Ishikawa (cell line): ENCODE measurements at regions not wholly inside any gene's neighbourhood (a gene's known extent, or its start where the extent isn't known, plus 50 kb on each side); places are given as distances from the start of the nearest gene placed in this dataset.
A peak's percentile ranks its signal among the peaks of the same experiment; 100 is the strongest.

Experiments used
- CEBPB ChIP-seq: IDR thresholded peaks from 2 replicates; pipeline ENCODE4 v1.6.1; 2012
- CREB1 ChIP-seq: IDR thresholded peaks from 2 replicates; pipeline ENCODE4 v1.6.1; 2012; ENCODE audit warnings: low read depth
- EGR1 ChIP-seq: IDR thresholded peaks from 2 replicates; pipeline ENCODE4 v1.6.1; 2012
- EP300 ChIP-seq: IDR thresholded peaks from 2 replicates; pipeline ENCODE4 v1.6.1; 2012; ENCODE audit warnings: borderline replicate concordance
- FOXM1 ChIP-seq: IDR thresholded peaks from 2 replicates; pipeline ENCODE4 v1.6.1; 2012; ENCODE audit warnings: low read depth, borderline replicate concordance
- MAX ChIP-seq: IDR thresholded peaks from 2 replicates; pipeline ENCODE4 v1.6.1; 2012
- NFIC ChIP-seq: IDR thresholded peaks from 2 replicates; pipeline ENCODE4 v1.6.1; 2012
- RAD21 ChIP-seq: IDR thresholded peaks from 2 replicates; pipeline ENCODE4 v1.6.1; 2012; ENCODE audit warnings: low read depth
- REST ChIP-seq: IDR thresholded peaks from 2 replicates; pipeline ENCODE4 v1.6.1; 2012; ENCODE audit warnings: low read depth, mild to moderate bottlenecking
- TAF1 ChIP-seq: IDR thresholded peaks from 2 replicates; pipeline ENCODE4 v1.6.1; 2012; ENCODE audit warnings: low read depth, mild to moderate bottlenecking
- TCF12 ChIP-seq: IDR thresholded peaks from 2 replicates; pipeline ENCODE4 v1.6.1; 2012; ENCODE audit warnings: low read depth
- TEAD4 ChIP-seq: IDR thresholded peaks from 2 replicates; pipeline ENCODE4 v1.6.1; 2012
- USF1 ChIP-seq: IDR thresholded peaks from 2 replicates; pipeline ENCODE4 v1.6.1; 2012
- YY1 ChIP-seq: IDR thresholded peaks from 2 replicates; pipeline ENCODE4 v1.6.1; 2012; ENCODE audit warnings: low read depth
- ZBTB7A ChIP-seq: IDR thresholded peaks from 2 replicates; pipeline ENCODE4 v1.6.1; 2012; ENCODE audit warnings: low read depth

- TF ChIP-seq TEAD4 (no peak), NFIC (no peak), CEBPB (no peak), FOXM1 (no peak), CREB1 (no peak), MAX (no peak), TCF12 (no peak), REST (no peak), USF1 (no peak), EGR1 (no peak), YY1 (no peak), TAF1 (no peak), RAD21 (no peak), ZBTB7A (no peak), EP300 (no peak)
These were observed 194.5 kb upstream of the DAB2 start for GRCh38 chr5:39619168-39619818.

GRCh38 chr5:39618391-39618790 lies 193.6 kb upstream of the DAB2 start:
- TF ChIP-seq TEAD4 (no peak), RAD21 (no peak), USF1 (no peak), MAX (no peak), EP300 (no peak), TAF1 (no peak), REST (no peak), EGR1 (no peak), YY1 (no peak), ZBTB7A (no peak), CREB1 (no peak), TCF12 (no peak), CEBPB (no peak), FOXM1 (no peak)

- no peak for TF ChIP-seq CREB1
- TF ChIP-seq NFIC: no peak
- TF ChIP-seq YY1: no peak
- no peak for TF ChIP-seq REST
- TF ChIP-seq EP300: no peak
These were observed 191.4 kb upstream of the DAB2 start for GRCh38 chr5:39616131-39616530.

GRCh38 chr5:39608024-39608423 lies 183.2 kb upstream of the DAB2 start:
- TF ChIP-seq REST: no peak
- peak; percentile 74 for TF ChIP-seq CEBPB
